AG09309 (cell line): ENCODE measurements at regions not wholly inside any gene's neighbourhood (a gene's known extent, or its start where the extent isn't known, plus 50 kb on each side); places are given as distances from the start of the nearest gene placed in this dataset.
"Not testable (repeated sequence)": the region's sequence is repeated elsewhere in the genome, so short reads cannot be mapped to it uniquely, and the experiment has no call there.

ENCODE experiments used
- DNase-seq: peaks from one replicate; pipeline ENCODE4 v3.0.0-alpha.2; 2010; ENCODE audit warnings: low read depth
- H3K4me3 ChIP-seq: 2 replicates; pipeline ENCODE4 v1.5.1; 2011; ENCODE audit warnings: mild to moderate bottlenecking, low read depth, low read length, moderate library complexity; ENCODE audit not compliant: control insufficient read depth
- CTCF ChIP-seq: IDR thresholded peaks from 2 replicates; pipeline ENCODE4 v1.5.1; 2011; ENCODE audit warnings: mild to moderate bottlenecking, low read depth, low read length, inconsistent platforms; ENCODE audit not compliant: insufficient read depth, control insufficient read depth; ENCODE audit errors: missing control alignments

- no peak for TF ChIP-seq CTCF
- no peak overlapping the region for H3K4me3 ChIP-seq
- DNase-seq = no peak
Measured at GRCh38 chr2:395886-396285, 108.0 kb upstream of the ALKAL2 start.

- no peak for DNase-seq
- no peak overlapping the region for H3K4me3 ChIP-seq
- no peak for TF ChIP-seq CTCF
Measured at GRCh38 chr2:393711-394696, 106.1 kb upstream of the ALKAL2 start.

- no peak for DNase-seq
- no peak for TF ChIP-seq CTCF
- H3K4me3 ChIP-seq = no peak overlapping the region
Measured at GRCh38 chr2:392926-393280, 105.0 kb upstream of the ALKAL2 start.

- no peak overlapping the region for H3K4me3 ChIP-seq
- DNase-seq = no peak
- TF ChIP-seq CTCF = no peak
Measured at GRCh38 chr2:392181-392925, 104.5 kb upstream of the ALKAL2 start.

GRCh38 chr2:391696-392095 lies 103.8 kb upstream of the ALKAL2 start:
- no peak for DNase-seq
- H3K4me3 ChIP-seq = no peak overlapping the region
- no peak for TF ChIP-seq CTCF

- no peak for TF ChIP-seq CTCF
- H3K4me3 ChIP-seq = no peak overlapping the region
- DNase-seq = no peak
Measured at GRCh38 chr2:390959-391358, 103.1 kb upstream of the ALKAL2 start.

GRCh38 chr2:389985-390384 lies 102.1 kb upstream of the ALKAL2 start:
- not testable (repeated sequence) for DNase-seq, H3K4me3 ChIP-seq

GRCh38 chr2:388752-389151 lies 100.9 kb upstream of the ALKAL2 start:
- DNase-seq, H3K4me3 ChIP-seq: not testable (repeated sequence)
